ENCODE measurements at regions not wholly inside any gene's neighbourhood (a gene's known extent, or its start where the extent isn't known, plus 50 kb on each side); places are given as distances from the start of the nearest gene placed in this dataset.

- no peak for DNase-seq
Measured at GRCh38 chr15:95429345-95429744, 901.2 kb upstream of the NR2F2 start.

DNA sequence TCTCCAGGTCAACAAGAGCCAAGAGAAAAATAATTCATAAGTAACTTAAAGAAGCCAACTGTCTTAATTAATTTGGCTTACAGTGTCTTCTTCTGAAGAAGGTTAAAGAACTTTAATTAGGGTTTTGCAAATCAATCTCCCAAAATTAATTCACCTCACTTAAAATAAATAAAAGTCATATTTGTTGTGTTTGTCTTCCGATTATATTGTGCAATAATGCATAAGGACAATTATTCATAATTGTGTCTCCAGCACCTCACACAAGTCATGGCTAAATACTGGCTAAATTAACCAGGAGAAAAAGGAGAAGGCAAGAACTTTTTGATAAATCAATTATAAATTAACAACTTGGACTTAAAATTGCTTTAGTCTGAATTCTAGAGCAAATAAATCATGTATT lies 899.0 kb upstream of the NR2F2 start:
- no peak for DNase-seq

DNA sequence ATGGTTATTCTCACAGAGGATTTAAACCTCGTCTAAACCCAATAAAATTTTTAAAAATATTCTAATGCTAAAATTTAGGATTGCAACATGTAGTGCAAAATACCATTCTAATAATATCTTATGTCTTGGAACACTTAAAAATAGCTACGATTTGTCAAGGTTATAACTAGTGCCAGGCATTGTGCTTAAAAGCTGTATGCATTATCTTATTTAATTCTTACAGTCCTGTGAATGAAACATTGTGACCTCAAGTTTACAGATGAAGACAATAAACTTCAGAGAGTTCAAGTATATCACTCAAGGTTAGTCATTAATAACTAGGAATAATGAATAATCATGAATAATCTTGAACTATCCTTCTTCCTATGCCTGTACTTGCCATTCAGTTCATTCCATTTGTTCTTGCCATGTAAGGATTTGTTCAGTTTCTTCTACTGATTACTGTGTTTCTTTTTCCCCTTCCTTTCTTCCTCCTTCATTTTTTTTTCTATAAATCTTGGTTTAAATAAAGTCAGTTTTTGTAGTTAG lies 897.6 kb upstream of the NR2F2 start:
- DNase-seq = no peak

DNA sequence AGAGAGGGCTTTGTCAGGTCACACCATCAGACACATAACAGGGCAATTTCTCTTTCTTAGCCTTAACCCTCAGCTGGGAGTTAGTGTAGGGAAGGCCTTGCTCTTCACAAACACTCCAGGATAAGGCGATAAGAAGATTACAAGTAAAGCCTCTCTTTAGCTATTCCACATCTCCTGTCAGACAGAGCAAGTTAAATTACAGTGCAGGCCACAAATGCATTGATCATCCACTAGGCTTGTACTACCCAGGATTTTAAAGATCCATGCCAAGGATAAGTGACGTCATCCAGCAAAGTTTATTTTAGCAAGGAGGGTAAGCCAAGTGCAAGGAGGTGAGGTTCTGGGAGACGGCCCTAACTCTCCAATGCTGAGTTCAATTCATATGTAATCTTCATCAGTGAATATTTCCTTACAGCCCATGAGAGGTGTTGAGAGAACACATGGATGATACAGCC lies 890.6 kb upstream of the NR2F2 start:
- DNase-seq = no peak

DNA sequence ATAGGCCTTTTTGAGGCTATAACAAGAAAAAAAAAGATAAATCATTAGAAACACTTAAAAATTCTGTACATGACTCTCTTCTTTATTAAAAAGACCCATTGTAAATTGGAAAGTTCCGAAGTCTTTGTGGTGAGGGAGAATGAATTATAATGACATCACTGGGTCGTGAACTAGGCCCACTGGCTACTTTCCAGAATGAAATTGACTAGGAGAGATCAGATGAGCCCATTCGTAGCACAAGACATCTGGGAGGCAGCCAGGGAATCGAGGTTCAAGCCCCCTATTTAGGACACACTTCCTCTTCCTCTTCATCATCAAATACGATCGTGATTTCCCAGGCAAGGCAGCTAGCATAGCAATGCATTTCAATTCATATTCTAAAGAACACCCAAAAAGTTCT lies 889.8 kb upstream of the NR2F2 start:
- no peak for DNase-seq

DNA sequence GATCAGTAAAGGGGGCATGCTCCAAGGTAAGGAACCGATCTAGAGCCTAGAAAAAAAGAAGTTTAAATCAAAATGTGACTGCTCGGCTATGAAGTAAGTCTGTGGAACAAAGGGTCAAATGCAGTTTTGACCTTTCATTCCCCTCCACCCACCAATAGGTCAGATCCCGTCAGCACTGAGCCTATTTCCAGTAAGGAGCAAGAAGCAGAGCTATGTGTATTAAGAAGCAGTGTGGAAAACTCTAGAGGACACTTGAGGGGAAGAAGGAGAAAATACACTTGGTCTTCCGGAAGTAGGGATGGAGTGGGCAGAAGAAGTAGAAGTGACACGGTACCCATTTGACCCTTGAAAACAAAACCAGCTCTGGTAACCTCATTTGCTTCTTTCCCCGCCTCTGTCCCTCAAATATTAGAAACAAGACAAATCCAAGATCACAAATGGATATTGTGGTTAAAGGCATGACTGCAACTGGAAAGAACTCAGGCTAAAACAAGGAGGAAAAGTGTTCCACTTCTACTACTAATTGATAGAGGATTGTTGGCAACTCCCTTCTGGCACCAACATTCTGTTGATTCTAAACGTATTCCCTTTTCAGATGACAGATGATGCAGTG lies 888.3 kb upstream of the NR2F2 start:
- DNase-seq = no peak

- DNase-seq = no peak
Measured at GRCh38 chr15:95444860-95445259, 885.6 kb upstream of the NR2F2 start.

- DNase-seq = no peak
Measured at GRCh38 chr15:95446854-95447253, 883.6 kb upstream of the NR2F2 start.

GRCh38 chr15:95447486-95447885 lies 883.0 kb upstream of the NR2F2 start:
- no peak for DNase-seq

DNA sequence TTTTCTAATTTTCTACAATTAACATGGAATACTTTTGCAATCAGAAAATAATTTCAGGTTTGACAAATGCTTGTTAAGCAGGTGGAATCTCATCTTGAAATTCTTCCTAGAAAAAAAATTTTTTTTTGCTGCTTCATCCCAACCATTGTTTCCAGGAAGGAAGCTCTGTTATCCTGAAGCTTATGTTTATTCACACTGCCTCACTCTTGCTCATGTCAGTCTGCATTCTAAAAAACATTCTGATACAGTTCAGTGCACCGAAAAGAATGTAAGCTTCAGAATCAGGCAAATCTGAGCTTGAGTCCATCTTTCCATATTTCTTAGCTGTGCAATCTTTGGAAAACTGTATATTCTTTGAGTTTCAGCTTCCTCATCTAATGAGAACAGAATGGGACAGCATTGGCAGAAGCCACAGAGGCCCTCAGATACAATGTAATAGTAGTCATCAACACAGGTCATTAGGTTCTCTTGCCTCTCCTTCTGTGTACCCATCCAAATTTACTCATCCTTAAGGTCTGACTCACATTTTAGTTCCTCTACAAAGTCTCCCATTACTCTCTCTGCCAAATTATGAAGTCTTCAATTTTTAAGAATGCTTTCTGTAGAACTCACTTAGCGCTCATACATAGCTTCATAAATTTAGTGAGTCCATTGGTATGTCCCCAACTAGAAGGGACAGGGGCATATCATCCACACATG lies 881.8 kb upstream of the NR2F2 start:
- no peak for DNase-seq

DNA sequence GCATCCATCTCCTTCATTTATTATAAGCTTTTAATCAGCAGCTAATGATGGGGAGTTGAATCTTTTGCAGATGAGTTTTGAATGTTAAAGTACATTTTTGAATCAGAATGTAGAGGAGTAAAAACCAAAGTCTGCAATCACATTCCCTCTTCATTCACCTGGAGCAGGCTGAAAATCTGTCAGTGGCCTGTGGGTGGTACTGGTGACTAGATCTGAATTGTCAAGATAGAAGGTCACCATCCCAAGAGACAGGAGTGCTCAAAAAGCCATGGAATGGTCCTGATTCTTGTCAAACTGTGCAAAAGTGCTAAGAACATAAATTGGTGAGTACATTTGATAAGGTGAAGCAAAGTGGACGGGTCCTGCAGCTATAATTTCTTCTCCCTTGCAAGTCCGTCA lies 881.3 kb upstream of the NR2F2 start:
- no peak for DNase-seq

DNA sequence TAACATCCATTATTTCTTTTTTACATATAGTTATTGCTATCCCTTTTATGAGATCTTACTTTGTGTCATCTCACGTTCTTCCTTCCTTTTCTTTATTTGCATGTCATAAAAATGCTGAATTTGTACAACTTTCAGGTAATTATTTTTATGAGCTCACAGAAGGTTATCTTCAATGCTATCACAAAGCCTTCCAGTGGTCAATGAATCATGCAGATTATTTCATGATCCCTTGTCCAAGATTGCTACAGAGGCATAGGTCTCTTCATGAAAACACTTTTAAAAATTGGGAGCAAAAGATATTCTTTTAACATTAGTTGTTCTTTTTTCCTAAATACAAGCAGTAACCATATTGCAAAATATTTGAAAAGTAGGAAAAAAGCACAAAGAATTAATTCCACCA lies 880.1 kb upstream of the NR2F2 start:
- DNase-seq = no peak

DNA sequence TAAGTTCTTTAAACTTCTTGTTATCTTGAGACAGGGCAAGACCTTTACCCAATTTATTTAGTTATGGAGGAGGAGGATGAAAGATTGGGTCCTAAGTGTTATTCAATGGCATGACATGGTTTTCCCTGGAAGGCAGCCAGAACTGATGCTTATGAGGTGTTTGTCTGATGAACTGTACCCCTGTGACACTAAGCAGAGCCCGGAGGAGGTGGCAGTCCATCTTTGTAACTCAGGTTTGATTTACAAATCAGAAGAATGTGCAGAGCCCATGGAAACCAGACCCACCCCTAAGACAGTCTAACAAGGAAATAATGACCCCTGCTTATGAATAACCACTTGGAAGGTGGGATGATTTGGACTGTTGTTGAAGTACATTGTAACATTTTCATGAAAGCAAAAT lies 878.6 kb upstream of the NR2F2 start:
- no peak for DNase-seq

GRCh38 chr15:95454403-95455262 lies 875.9 kb upstream of the NR2F2 start:
- DNase-seq = no peak

GRCh38 chr15:95457520-95457919 lies 873.0 kb upstream of the NR2F2 start:
- no peak for DNase-seq

DNA sequence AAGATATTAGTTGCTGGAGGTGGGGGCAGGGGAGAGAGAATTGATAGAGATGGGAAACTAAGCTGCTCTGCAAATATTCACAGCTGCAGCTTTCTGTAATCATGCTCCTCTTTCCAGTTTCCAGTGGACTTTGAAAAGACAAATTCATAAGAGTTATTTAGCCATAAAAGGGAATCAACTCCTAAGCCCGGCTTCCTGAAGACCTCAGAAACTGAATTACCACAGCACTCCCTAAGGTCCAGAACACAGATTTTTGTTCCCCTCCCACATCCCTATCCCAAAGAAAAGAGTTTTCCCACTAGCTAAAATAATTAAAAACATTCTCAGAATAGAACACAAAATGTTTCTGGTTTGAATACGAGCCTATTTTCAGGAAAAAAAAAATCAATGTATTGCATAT lies 871.8 kb upstream of the NR2F2 start:
- DNase-seq = no peak

- no peak for DNase-seq
Measured at GRCh38 chr15:95459273-95459672, 871.2 kb upstream of the NR2F2 start.

DNA sequence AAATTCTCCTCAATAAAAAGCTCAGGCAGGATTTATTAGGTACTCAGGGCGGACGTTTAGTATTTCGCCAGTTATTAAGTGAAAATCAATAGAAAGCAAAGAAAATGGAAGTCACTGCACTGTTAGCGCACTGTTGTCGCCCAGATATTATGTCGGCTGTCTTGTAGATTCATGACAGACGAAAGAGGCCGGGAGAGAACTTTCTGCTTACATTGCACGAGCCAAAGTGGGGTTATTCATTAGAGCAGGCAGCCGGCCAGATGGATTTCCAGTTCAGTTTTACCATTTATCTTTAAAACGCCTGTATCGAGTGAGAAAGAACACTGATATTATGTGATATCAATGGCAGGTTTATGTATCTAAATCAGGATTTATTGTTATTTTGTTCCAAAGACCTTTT lies 866.0 kb upstream of the NR2F2 start:
- no peak for DNase-seq

DNA sequence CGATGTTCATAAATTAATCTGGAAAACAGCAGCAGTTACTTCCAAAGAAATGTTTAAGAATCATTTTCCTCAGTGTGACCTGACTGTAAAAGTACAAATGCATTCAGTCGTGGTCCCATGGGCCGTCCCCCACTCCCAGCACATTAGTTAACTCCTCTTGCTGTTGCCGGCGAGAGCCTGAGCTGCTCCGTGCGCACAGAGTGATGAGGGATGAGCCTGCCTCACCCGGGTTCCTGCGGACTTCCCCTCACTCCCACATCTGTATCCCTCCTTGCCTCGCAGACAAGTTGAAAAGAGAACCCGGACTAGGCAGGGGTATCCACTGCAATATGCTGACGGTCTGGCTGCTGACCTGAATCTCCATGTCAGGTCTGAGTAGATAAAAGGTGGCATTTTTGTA lies 861.7 kb upstream of the NR2F2 start:
- DNase-seq = no peak

DNA sequence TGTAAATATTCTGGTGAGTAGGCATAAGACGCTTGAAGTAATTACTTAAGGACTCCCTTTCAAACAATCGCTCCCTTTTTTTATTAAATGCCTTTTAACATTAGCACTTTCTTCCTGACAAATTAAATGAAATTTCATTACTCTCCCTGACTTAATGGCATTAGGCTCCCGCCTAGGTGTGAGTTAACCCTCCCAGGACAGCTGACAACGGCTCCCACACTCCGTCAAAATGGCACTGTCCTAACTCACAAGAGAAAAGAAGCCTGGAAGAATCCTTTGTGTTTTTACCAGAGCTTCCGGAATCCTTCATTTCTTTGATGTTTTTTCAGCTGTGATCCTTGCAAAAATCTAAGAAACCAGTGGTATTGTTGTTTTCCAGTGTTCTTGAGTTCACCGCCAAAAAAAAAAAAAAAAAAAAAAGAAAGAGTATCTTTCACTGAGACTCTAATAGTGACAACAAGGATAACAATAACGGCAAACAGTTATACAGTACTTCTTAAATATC lies 861.0 kb upstream of the NR2F2 start:
- no peak for DNase-seq

GRCh38 chr15:95470529-95470928 lies 860.0 kb upstream of the NR2F2 start:
- DNase-seq = no peak

- DNase-seq = no peak
Measured at GRCh38 chr15:95470997-95471689, 859.4 kb upstream of the NR2F2 start.

DNA sequence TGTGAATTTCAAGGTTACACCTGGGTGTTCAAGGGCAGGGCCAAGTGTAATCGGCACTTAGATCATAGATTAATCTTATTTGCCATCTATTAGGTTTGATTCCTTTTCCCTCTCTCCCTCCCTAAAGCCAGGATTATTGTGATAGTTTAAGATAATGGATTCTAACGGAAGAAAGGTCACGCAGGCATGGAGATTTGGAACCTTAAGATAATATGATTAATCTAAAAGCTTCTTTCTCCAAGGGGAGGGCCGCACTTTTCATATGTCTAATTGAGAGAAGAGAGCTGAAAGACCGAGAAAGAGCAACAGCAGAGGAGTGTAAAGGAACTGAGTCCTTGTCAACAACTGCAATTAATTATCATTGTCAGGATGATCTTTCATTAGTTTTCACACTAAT lies 858.8 kb upstream of the NR2F2 start:
- no peak for DNase-seq
